Activated CD8-positive, alpha-beta memory T cell treated with anti-CD3 and anti-CD28 coated beads, Interleukin-2, amount 10 ng/mL, durations not matched to agents 7 days and 5 days (primary cell): ENCODE measurements at regions not wholly inside any gene's neighbourhood (a gene's known extent, or its start where the extent isn't known, plus 50 kb on each side); places are given as distances from the start of the nearest gene placed in this dataset.
A peak's percentile ranks its signal among the peaks of the same experiment; 100 is the strongest.

Source experiments
- ATAC-seq: fragments of 150-1000 bp; cut with Tn5 transposase; one replicate; pipeline ENCODE4 v1.10.0; 2021; ENCODE audit warnings: moderate library complexity
- CTCF ChIA-PET: fragments of 350-600 bp; sonication (Branson Sonifier 250); formaldehyde crosslinking; loops from one replicate; lab custom pipeline; 2021; ENCODE audit warnings: antibody characterized with exemption; lab: Charles Lee
- DNase-seq: peaks from one replicate; pipeline ENCODE4 v3.0.0-alpha.2; 2020
- H3K27ac Mint-ChIP-seq: one replicate; pipeline ENCODE4 v1.8.0; 2021; ENCODE audit warnings: mild to moderate bottlenecking, mixed read lengths
- H3K27me3 Mint-ChIP-seq: one replicate; pipeline ENCODE4 v1.8.0; 2021; ENCODE audit warnings: mixed read lengths
- H3K36me3 Mint-ChIP-seq: one replicate; pipeline ENCODE4 v1.8.0; 2021; ENCODE audit warnings: mild to moderate bottlenecking, mixed read lengths
- H3K4me1 Mint-ChIP-seq: one replicate; pipeline ENCODE4 v1.8.0; 2021; ENCODE audit warnings: mixed read lengths
- H3K4me3 Mint-ChIP-seq: one replicate; pipeline ENCODE4 v1.8.0; 2021; ENCODE audit warnings: mild to moderate bottlenecking, moderate library complexity, mixed read lengths
- H3K9me3 Mint-ChIP-seq: one replicate; pipeline ENCODE4 v1.8.0; 2022; ENCODE audit warnings: low read depth, mixed read lengths

DNA sequence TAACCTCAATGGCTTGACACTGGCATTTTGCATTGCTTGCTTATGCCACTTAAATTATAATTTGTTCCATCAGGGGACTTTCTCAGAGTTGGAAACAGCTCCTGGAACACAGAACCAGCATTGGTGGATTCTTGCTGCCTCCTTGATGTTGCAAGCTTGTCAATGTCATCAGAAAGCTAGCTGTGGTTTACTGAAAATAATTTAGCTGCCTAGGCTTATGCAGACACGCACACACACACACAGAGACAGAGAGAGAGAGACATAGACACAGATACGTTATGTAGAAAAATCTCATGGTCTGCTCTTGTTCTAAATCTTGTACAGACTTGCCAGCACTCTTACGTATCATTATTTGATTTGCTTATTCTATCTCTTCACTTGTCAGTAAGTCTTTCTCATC is 78.0 kb downstream of the HMHB1 start:
- Mint-ChIP-seq H3K4me1 (no peaks in the 10 kb centered on the region), H3K4me3 (no peak overlapping the region), H3K9me3 (no peaks in the 10 kb centered on the region), H3K36me3 (no peaks in the 10 kb centered on the region), H3K27ac (no peak overlapping the region), H3K27me3 (peaks cover 38% of the 10 kb centered on the region)
- DNase-seq (no peak), ATAC-seq (no peak)
- CTCF ChIA-PET = no interaction called here

DNA sequence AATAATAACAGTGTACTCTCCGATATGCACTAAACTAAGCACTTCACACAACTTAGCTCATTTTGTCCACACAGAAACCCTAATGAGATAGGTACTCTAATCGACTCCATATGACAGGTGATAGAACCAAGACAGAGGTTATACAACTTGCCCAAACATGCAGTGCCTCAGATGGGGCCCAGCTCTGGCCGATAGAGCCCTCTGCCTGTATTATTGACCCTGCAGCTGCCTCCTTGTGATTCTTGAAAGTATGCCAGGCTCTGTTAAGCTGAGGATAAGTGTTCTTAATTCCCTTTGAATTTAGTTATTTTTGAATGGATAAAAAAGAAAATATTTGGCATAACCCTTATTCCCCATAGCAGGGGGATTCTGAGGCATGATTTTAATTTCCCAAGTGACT is 78.5 kb downstream of the HMHB1 start:
- CTCF ChIA-PET = no interaction called here
- no peak overlapping the region for H3K27ac Mint-ChIP-seq
- H3K9me3 Mint-ChIP-seq = no peaks in the 10 kb centered on the region
- peaks cover 38% of the 10 kb centered on the region for H3K27me3 Mint-ChIP-seq
- DNase-seq (no peak), ATAC-seq (no peak)
- no peaks in the 10 kb centered on the region for H3K36me3 Mint-ChIP-seq
- no peaks in the 10 kb centered on the region for H3K4me1 Mint-ChIP-seq
- H3K4me3 Mint-ChIP-seq = no peak overlapping the region

DNA sequence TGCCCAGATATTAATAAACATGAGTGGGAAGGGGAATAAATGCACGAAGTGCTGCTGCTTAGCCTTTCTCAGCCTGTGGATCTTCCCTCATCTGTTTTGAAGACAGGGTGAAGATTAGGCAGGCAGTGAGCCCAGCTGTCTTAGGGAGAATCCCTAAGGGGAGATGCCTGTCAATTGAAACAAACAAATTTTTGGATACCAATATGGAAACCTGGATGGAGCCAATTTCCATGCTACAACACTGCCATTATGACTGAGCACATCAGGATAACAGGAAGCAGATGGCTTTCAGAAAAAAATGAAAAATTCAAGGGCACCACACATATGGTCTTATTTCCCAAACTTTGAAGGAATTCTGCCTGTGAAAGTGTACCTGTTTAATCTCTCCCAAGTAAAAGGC is 80.3 kb downstream of the HMHB1 start:
- Mint-ChIP-seq H3K27ac (no peak overlapping the region), H3K4me1 (peaks cover 4% of the 10 kb centered on the region), H3K9me3 (no peaks in the 10 kb centered on the region), H3K27me3 (peaks cover 30% of the 10 kb centered on the region), H3K36me3 (no peaks in the 10 kb centered on the region), H3K4me3 (no peak overlapping the region)
- no peak for DNase-seq
- CTCF ChIA-PET = no interaction called here
- ATAC-seq = no peak

DNA sequence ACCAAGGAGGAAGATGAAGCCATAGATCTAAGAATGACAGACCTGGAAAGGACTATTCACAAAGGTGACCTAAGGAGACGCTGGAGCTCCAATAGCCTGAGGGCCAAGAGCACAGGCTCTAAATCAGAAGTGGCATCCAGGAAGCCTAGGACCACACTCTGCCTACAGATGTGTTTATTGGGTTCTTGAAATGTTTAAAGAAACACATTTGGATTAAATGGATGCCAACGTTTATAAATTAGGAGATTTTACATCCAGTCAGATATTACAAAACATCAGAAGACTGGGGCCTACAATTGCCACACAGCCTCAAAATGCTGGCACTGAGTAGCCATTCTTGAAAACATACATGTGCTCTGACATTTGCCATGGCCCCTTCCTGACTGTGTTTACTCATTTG is 80.9 kb downstream of the HMHB1 start:
- DNase-seq (no peak), ATAC-seq (no peak)
- H3K9me3 Mint-ChIP-seq = no peaks in the 10 kb centered on the region
- no peak overlapping the region for H3K27ac Mint-ChIP-seq
- H3K4me1 Mint-ChIP-seq = peaks cover 7% of the 10 kb centered on the region
- no peaks in the 10 kb centered on the region for H3K36me3 Mint-ChIP-seq
- CTCF ChIA-PET = interaction anchor here (1.1 kb wide), 1 partner anchor 10 kb away, joined by 3 read pairs; no protein-coding TSS in a partner anchor
- peaks cover 27% of the 10 kb centered on the region for H3K27me3 Mint-ChIP-seq
- no peak overlapping the region for H3K4me3 Mint-ChIP-seq

DNA sequence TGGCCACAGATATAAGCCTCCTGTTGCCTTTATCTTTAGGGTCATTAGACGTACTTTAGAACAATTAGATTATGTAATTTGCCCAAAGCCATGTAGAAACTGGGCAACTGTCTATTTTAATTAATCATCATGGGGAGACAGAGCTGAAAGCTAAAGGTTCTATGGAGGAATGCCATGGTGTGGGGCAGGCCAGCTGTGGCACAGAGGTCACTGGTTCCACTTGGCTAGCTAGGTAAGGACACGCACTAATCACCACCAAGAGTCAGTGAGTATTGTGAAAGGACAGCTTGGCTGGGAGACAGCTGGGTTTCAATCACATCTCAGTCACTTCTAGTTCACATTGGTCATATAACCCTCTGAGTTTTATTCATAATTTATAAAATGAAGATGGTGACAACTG is 81.7 kb downstream of the HMHB1 start:
- H3K27me3 Mint-ChIP-seq = peaks cover 22% of the 10 kb centered on the region
- no peaks in the 10 kb centered on the region for H3K9me3 Mint-ChIP-seq
- H3K27ac Mint-ChIP-seq = no peak overlapping the region
- DNase-seq = no peak
- CTCF ChIA-PET = interaction anchor here (1.1 kb wide), 1 partner anchor 10 kb away, joined by 3 read pairs; no protein-coding TSS in a partner anchor
- no peak for ATAC-seq
- no peaks in the 10 kb centered on the region for H3K36me3 Mint-ChIP-seq
- peaks cover 10% of the 10 kb centered on the region for H3K4me1 Mint-ChIP-seq
- no peak overlapping the region for H3K4me3 Mint-ChIP-seq

DNA sequence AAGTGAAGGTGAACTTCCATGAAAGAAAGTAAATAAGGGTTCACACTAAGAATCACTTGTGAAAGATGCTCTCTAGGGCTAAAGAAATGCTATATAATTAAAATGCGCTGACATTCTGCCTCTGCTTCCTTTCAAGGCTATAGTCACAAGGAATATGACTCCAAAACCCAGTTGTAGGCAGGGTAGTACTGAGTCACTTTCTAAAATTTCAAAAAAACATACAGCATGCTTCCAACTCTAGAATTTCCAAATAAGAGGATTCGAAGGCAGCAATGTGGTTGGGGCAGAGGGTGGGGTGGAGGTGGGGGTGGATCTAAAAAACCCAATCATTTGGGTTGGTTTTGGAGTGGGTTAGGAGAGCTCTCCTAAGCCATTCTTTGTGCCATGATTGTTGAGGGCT is 84.6 kb downstream of the HMHB1 start:
- Mint-ChIP-seq H3K4me1 (peaks cover 14% of the 10 kb centered on the region), H3K27ac (no peak overlapping the region), H3K27me3 (peaks cover 6% of the 10 kb centered on the region), H3K36me3 (no peaks in the 10 kb centered on the region), H3K4me3 (no peak overlapping the region), H3K9me3 (no peaks in the 10 kb centered on the region)
- ATAC-seq (no peak), DNase-seq (no peak)
- CTCF ChIA-PET = interaction anchor here (1.2 kb wide), 1 partner anchor 10 kb away, joined by 3 read pairs; no protein-coding TSS in a partner anchor

DNA sequence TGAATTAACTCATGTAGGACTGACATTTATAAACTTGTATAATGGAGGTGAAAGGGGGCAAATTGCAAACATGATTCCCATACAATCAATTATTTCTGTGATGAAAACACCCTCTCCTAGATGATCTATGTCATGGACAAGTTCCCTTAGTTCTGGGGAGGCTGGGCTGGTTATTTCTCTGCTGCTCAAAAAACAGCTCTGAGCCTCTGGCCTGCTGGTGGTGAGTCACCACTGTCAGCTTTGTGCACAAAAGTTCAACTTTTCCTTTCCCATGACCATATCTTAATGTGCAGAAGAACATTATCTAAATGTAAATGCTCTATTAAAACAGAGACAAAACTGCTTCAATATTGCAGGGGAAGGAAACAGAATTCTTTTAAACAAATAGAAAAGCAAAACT is 85.0 kb downstream of the HMHB1 start:
- DNase-seq (no peak), ATAC-seq (no peak)
- Mint-ChIP-seq H3K4me3 (no peak overlapping the region), H3K27ac (no peak overlapping the region), H3K4me1 (peaks cover 14% of the 10 kb centered on the region), H3K9me3 (no peaks in the 10 kb centered on the region), H3K27me3 (peaks cover 6% of the 10 kb centered on the region), H3K36me3 (no peaks in the 10 kb centered on the region)
- CTCF ChIA-PET = interaction anchor here (1.2 kb wide), 1 partner anchor 10 kb away, joined by 3 read pairs; no protein-coding TSS in a partner anchor

DNA sequence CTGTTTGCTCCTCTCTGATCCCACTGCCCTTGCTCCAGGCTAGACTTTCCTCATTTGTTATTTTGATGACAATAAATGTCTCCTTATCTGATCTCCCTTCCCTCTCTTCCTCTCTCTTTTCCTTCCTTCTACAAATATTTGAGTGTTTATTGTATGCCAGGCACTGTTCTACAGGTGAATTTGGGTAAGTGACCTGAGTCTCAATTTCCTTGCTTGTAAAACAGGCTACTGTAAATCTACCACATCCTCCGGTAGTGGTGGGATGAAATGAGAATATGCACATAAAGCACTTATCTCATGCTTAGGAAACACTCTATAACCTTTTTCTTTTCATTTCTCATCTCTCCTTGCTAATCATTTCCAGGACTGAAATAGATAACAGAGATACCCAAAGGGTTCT is 86.4 kb downstream of the HMHB1 start:
- DNase-seq (no peak), ATAC-seq (no peak)
- CTCF ChIA-PET = no interaction called here
- Mint-ChIP-seq H3K36me3 (no peaks in the 10 kb centered on the region), H3K9me3 (no peaks in the 10 kb centered on the region), H3K27me3 (peaks cover 2% of the 10 kb centered on the region), H3K4me3 (no peak overlapping the region), H3K4me1 (peaks cover 14% of the 10 kb centered on the region), H3K27ac (peak overlapping the region; percentile 42)

DNA sequence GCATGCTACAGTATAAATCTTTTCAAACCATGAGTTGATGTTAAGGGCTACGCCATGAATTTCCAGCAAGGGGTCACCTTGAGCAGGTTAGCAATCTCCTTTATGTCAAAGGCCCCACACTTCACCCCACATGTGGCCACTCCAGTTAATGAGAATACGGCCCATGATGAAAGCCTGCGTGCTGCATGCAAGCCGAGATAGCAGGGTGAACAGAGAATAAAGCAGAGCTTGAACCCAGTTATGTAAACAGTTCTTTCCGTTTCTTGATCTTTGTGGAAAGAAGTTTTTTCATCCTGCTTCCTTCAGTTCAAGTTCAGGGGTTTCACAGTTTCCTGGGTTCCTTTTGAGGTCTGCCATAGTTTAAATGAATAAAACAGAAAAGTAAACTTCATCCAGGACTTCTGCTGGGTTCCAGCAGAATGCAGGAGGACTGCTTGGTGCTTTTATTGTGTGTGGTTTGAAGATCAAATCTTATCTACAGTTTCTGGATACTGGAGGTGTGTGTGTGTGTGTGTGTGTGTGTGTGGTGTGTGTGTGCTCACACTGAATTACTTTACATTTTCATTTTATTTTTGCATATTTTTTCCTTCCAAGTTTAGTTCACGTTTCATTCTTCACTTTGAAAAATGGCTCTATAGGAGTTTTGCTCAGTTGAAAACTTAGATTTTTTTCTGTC is 87.1 kb downstream of the HMHB1 start:
- DNase-seq (no peak), ATAC-seq (no peak)
- peak overlapping the region; percentile 42 for H3K27ac Mint-ChIP-seq
- H3K36me3 Mint-ChIP-seq = no peaks in the 10 kb centered on the region
- H3K4me3 Mint-ChIP-seq = no peak overlapping the region
- H3K4me1 Mint-ChIP-seq = peaks cover 14% of the 10 kb centered on the region
- CTCF ChIA-PET = interaction anchor here (0.6 kb wide), 1 partner anchor 39 kb away, joined by 3 read pairs; no protein-coding TSS in a partner anchor
- no peaks in the 10 kb centered on the region for H3K9me3 Mint-ChIP-seq
- peaks cover 2% of the 10 kb centered on the region for H3K27me3 Mint-ChIP-seq

DNA sequence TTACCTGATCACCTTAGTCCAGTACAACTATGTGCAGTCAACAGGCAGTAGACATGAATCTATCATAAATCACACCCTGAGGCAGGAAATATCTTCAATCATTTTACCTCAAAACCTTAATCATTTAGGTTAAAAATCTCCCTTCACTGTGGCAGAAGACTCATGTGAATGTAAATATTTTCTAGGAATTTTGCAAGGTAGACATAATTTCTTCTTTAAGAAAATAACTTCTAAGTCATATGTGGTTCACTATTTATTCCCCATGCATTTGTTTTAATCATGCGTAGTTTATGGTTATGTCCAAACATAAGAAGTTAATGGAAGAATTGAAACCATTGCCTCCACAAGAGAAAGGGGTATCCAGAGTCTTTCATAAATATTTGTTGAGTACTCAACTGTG is 97.0 kb downstream of the HMHB1 start:
- H3K36me3 Mint-ChIP-seq = no peaks in the 10 kb centered on the region
- DNase-seq = no peak
- ATAC-seq = no peak
- H3K9me3 Mint-ChIP-seq = no peaks in the 10 kb centered on the region
- H3K27ac Mint-ChIP-seq = no peak overlapping the region
- H3K4me1 Mint-ChIP-seq = no peaks in the 10 kb centered on the region
- peaks cover 2% of the 10 kb centered on the region for H3K27me3 Mint-ChIP-seq
- CTCF ChIA-PET = no interaction called here
- H3K4me3 Mint-ChIP-seq = no peak overlapping the region

DNA sequence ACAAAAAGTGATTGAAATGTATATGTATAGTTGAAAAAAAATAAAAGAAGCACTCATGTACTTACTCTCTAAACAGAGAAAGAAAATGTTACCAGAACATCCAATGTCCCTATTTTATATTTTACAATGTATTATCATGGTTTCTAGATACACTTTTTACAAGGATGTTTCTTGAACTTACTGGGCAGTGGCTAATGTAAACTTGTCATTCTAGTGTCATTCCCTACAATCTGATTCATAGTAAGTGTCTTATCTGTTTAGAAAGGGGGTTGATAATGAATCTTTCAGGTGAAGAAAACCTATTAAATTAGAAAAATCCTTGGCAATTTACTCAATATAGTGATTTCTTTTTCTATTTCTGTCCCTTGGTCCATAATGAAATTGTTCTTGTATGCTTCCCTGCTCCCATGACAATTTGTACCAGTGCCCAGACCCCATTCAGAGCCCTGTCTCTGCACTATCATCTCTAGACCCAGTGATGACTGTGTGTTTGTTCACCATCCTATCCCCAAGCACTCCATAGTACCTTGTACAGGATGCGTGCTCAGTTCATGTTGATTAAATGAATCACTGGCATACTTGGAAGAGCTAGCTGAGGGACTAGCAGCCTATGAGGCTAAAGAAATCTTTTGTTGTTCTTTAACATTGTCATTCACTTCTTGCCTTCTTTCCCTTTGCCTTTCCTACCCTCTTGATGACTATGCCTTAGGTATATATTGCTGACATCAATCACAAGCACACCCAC is 101.2 kb downstream of the HMHB1 start:
- Mint-ChIP-seq H3K4me3 (no peak overlapping the region), H3K27me3 (peaks cover 31% of the 10 kb centered on the region), H3K36me3 (no peaks in the 10 kb centered on the region), H3K27ac (no peak overlapping the region), H3K4me1 (no peaks in the 10 kb centered on the region), H3K9me3 (no peaks in the 10 kb centered on the region)
- CTCF ChIA-PET = no interaction called here
- ATAC-seq = no peak
- no peak for DNase-seq

DNA sequence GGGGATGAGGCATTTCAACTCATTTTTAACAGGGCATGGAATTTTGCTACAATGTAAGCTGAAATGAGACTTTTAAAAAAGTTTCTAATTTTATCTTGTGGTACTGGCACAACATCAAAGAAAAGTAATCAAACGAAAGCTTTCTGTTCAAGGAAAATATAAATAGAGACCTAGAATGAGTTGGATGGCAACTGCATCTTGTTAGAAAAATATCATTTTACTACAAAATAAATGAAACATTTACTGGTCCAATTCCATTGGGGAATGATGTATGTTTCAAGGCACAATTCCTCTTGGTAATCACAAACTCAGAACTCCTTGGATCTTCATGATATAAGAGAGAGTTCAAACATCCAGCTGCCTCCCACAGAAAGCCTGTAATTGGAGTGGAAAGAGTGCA is 102.8 kb downstream of the HMHB1 start:
- Mint-ChIP-seq H3K27ac (no peak overlapping the region), H3K36me3 (no peaks in the 10 kb centered on the region), H3K9me3 (no peaks in the 10 kb centered on the region), H3K4me1 (no peaks in the 10 kb centered on the region), H3K4me3 (no peak overlapping the region), H3K27me3 (peaks cover 31% of the 10 kb centered on the region)
- ATAC-seq (no peak), DNase-seq (no peak)
- CTCF ChIA-PET = no interaction called here

DNA sequence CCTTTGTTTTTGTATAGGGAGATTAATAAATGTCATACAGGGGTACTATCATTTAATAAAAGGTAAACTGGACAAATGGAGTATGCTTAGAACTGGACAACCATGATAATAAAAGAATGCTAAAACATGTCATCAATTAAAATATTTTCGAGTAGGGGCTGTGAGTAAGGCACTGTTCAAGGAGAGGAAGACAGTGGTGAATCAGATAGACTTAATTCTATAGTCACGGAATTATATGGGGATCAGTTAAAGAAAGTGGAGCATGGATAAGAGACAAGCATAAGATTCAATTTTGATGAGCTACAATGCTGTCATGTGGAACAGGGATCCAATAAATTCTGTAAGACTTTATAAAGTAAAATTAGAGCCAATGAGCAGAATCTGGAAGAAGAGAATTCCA is 104.5 kb downstream of the HMHB1 start:
- no peaks in the 10 kb centered on the region for H3K4me1 Mint-ChIP-seq
- CTCF ChIA-PET = no interaction called here

DNA sequence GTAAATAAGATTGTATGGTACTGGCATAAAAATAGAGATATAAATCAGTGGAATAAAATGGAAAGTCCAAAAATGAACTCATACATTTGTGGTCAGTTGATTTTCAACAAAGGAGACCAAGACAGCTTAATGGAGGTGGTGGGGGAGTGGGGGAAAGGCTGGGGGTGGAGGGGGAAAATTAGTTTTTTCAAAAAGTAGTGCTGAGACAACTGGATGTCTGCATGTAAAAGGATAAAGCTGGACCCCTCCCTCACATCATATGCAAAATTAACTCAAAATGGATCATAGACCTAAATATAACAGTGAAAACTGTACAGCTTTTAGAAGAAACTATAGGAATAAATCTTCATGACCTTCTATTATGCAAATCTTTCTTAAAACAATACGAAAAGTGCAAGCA is 107.0 kb downstream of the HMHB1 start:
- Mint-ChIP-seq H3K9me3 (no peaks in the 10 kb centered on the region), H3K27ac (no peak overlapping the region)

More for the DNA sequence above, 104.5 kb downstream of the HMHB1 start:
- Mint-ChIP-seq H3K4me3 (no peak overlapping the region), H3K27me3 (peaks cover 31% of the 10 kb centered on the region), H3K36me3 (no peaks in the 10 kb centered on the region), H3K27ac (no peak overlapping the region), H3K9me3 (no peaks in the 10 kb centered on the region)
- DNase-seq = no peak
- no peak for ATAC-seq

More for the DNA sequence above, 107.0 kb downstream of the HMHB1 start:
- Mint-ChIP-seq H3K4me3 (no peak overlapping the region), H3K4me1 (peaks cover 7% of the 10 kb centered on the region), H3K27me3 (peaks cover 29% of the 10 kb centered on the region), H3K36me3 (no peaks in the 10 kb centered on the region)
- CTCF ChIA-PET = no interaction called here
- ATAC-seq (no peak), DNase-seq (no peak)
